ENCODE measurements at regions not wholly inside any gene's neighbourhood (a gene's known extent, or its start where the extent isn't known, plus 50 kb on each side); places are given as distances from the start of the nearest gene placed in this dataset.
"Not testable (repeated sequence)": the region's sequence is repeated elsewhere in the genome, so short reads cannot be mapped to it uniquely, and the experiment has no call there.

DNA sequence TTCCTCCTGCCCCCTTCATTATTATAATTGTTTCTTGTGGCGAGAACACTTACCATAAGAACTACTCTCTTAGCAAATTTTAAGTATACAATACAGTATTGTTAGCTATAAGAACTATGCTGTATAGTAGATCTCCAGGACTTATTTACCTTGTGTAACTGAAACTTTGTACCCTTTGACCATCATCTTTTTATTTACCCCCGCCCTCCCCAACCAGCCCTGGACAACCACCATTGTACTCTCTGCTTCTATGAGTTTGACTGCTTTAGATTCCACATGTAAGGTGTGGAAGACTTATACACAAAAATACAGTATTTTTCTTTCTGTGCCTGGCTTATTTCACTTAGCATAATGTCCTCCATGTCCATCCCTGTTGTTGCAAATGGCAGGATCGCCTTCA, 161.1 kb downstream of the PHF8 start:
- intact Hi-C loops (cut with micrococcal nuclease; ENCODE audit: unreplicated experiment) (no loop called here), in situ Hi-C loops (cut with HindIII; ENCODE audit: low pct_unique_long_range_greater_than_20kb, low sequenced_read_pairs) (no loop called here)
- no peak for TF ChIP-seq POLR2AphosphoS5 (IDR thresholded peaks at IDR 0.05; ENCODE audit: low read depth, low read length)
- POLR2A ChIA-PET: no interaction called here
- BruUV-seq (replicated peaks): no TSS peak
- Histone ChIP-seq H3K27me3 (ENCODE audit: control insufficient read depth, insufficient read depth, low read length) (no peaks in the 10 kb centered on the region), H3K4me1 (ENCODE audit: control insufficient read depth, insufficient read depth, low read length) (no peaks in the 10 kb centered on the region), H3K9me3 (ENCODE audit: control insufficient read depth, insufficient read depth, low read depth, low read length) (no peaks in the 10 kb centered on the region), H3K4me3 (ENCODE audit: low read depth in 2 of 2, low read length in 2 of 2) (no peak overlapping the region), H3K27ac (ENCODE audit: low read length) (no peak overlapping the region), H3K36me3 (ENCODE audit: control insufficient read depth, insufficient read depth, low read length) (no peaks in the 10 kb centered on the region)
- ATAC-seq: no peak
- no peak for DNase-seq (ENCODE audit: low read depth, low spot score)
- CTCF ChIA-PET: no interaction called here

- Histone ChIP-seq H3K36me3 (ENCODE audit: control insufficient read depth, insufficient read depth, low read length) (no peaks in the 10 kb centered on the region), H3K4me3 (ENCODE audit: low read depth in 2 of 2, low read length in 2 of 2) (no peak overlapping the region), H3K27ac (ENCODE audit: low read length) (no peak overlapping the region), H3K4me1 (ENCODE audit: control insufficient read depth, insufficient read depth, low read length) (no peaks in the 10 kb centered on the region), H3K9me3 (ENCODE audit: control insufficient read depth, insufficient read depth, low read depth, low read length) (no peaks in the 10 kb centered on the region), H3K27me3 (ENCODE audit: control insufficient read depth, insufficient read depth, low read length) (no peaks in the 10 kb centered on the region)
- DNase-seq (ENCODE audit: low read depth, low spot score): no peak
- intact Hi-C loops (cut with micrococcal nuclease; ENCODE audit: unreplicated experiment) (no loop called here), in situ Hi-C loops (cut with HindIII; ENCODE audit: low pct_unique_long_range_greater_than_20kb, low sequenced_read_pairs) (no loop called here)
- no TSS peak for BruUV-seq (replicated peaks)
- ChIA-PET CTCF (no interaction called here), POLR2A (no interaction called here)
- ATAC-seq: peak; percentile 65
- TF ChIP-seq, protein P1, sequence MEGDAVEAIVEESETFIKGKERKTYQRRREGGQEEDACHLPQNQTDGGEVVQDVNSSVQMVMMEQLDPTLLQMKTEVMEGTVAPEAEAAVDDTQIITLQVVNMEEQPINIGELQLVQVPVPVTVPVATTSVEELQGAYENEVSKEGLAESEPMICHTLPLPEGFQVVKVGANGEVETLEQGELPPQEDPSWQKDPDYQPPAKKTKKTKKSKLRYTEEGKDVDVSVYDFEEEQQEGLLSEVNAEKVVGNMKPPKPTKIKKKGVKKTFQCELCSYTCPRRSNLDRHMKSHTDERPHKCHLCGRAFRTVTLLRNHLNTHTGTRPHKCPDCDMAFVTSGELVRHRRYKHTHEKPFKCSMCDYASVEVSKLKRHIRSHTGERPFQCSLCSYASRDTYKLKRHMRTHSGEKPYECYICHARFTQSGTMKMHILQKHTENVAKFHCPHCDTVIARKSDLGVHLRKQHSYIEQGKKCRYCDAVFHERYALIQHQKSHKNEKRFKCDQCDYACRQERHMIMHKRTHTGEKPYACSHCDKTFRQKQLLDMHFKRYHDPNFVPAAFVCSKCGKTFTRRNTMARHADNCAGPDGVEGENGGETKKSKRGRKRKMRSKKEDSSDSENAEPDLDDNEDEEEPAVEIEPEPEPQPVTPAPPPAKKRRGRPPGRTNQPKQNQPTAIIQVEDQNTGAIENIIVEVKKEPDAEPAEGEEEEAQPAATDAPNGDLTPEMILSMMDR (IDR thresholded peaks at IDR 0.05): no peak
- TF ChIP-seq TCF7L2 (IDR thresholded peaks at IDR 0.05; ENCODE audit: low read depth, low read length) (no peak), SIN3A (IDR thresholded peaks at IDR 0.05; ENCODE audit: borderline replicate concordance, insufficient read depth, low read depth, low read length) (no peak), POLR2AphosphoS5 (IDR thresholded peaks at IDR 0.05; ENCODE audit: low read depth, low read length) (no peak)
- TF ChIP-seq, protein P2, sequence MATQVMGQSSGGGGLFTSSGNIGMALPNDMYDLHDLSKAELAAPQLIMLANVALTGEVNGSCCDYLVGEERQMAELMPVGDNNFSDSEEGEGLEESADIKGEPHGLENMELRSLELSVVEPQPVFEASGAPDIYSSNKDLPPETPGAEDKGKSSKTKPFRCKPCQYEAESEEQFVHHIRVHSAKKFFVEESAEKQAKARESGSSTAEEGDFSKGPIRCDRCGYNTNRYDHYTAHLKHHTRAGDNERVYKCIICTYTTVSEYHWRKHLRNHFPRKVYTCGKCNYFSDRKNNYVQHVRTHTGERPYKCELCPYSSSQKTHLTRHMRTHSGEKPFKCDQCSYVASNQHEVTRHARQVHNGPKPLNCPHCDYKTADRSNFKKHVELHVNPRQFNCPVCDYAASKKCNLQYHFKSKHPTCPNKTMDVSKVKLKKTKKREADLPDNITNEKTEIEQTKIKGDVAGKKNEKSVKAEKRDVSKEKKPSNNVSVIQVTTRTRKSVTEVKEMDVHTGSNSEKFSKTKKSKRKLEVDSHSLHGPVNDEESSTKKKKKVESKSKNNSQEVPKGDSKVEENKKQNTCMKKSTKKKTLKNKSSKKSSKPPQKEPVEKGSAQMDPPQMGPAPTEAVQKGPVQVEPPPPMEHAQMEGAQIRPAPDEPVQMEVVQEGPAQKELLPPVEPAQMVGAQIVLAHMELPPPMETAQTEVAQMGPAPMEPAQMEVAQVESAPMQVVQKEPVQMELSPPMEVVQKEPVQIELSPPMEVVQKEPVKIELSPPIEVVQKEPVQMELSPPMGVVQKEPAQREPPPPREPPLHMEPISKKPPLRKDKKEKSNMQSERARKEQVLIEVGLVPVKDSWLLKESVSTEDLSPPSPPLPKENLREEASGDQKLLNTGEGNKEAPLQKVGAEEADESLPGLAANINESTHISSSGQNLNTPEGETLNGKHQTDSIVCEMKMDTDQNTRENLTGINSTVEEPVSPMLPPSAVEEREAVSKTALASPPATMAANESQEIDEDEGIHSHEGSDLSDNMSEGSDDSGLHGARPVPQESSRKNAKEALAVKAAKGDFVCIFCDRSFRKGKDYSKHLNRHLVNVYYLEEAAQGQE (IDR thresholded peaks at IDR 0.05; ENCODE audit: insufficient read depth in 1 of 2, low read depth in 2 of 2, low read length in 1 of 2): no peak
Observed at GRCh38 chrX:53882331-53882730, 161.9 kb downstream of the PHF8 start.

DNA sequence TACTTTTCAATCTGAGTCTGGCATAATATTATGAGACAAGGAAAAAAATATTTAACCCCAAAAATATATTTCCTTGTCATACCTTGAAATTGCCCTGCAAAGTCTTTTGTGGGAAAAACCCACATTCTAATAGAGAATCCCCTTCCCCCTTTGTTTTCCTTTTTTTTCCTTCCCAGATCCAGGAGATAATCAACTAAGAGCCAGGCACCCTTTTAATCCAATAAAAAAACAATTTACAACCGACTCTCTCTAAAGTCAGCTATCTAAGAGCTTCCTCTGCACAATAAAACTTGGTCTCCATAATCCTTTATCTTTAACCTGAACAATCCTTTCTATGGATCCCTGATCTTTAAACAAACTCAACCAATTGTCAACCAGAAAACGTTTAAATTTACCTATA, 163.5 kb downstream of the PHF8 start:
- BruUV-seq (replicated peaks); CTCF ChIA-PET; H3K9me3 ChIP-seq (ENCODE audit: control insufficient read depth, insufficient read depth, low read depth, low read length); in situ Hi-C loops (cut with HindIII; ENCODE audit: low pct_unique_long_range_greater_than_20kb, low sequenced_read_pairs); H3K4me3 ChIP-seq (ENCODE audit: low read depth in 2 of 2, low read length in 2 of 2); H3K4me1 ChIP-seq (ENCODE audit: control insufficient read depth, insufficient read depth, low read length); H3K36me3 ChIP-seq (ENCODE audit: control insufficient read depth, insufficient read depth, low read length); H3K27ac ChIP-seq (ENCODE audit: low read length); ATAC-seq; POLR2A ChIA-PET; DNase-seq (ENCODE audit: low read depth, low spot score); intact Hi-C loops (cut with micrococcal nuclease; ENCODE audit: unreplicated experiment); H3K27me3 ChIP-seq (ENCODE audit: control insufficient read depth, insufficient read depth, low read length): not testable (repeated sequence)
